Activated CD4-positive, alpha-beta T cell treated with anti-CD3 and anti-CD28 coated beads, Interleukin-2, amount 50 U/mL, for 48 hours (primary cell): ENCODE measurements at regions not wholly inside any gene's neighbourhood (a gene's known extent, or its start where the extent isn't known, plus 50 kb on each side); places are given as distances from the start of the nearest gene placed in this dataset.

Source experiments
- DNase-seq, 2 experiments: peaks; one replicate each; pipeline ENCODE4 v3.0.0-alpha.2; 2020

DNA sequence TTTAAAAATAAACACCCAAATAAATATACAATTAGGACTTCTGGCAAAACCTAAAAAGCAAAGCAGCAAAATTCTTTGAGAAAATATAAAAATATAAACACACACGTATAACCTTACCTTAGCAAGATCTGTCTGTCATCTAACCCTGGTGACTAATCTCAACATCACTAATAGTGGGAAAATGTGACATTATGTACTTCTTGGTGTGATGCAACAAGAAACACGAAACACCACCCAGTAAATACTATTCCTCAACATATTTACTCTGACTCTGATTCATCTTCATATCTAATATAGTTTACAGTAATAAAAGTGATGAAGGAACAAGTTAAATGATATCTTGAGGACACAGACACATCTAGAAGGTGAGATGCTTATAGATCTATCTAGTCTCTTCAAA, 332.6 kb upstream of the MANEA start:
- no peak for DNase-seq

DNA sequence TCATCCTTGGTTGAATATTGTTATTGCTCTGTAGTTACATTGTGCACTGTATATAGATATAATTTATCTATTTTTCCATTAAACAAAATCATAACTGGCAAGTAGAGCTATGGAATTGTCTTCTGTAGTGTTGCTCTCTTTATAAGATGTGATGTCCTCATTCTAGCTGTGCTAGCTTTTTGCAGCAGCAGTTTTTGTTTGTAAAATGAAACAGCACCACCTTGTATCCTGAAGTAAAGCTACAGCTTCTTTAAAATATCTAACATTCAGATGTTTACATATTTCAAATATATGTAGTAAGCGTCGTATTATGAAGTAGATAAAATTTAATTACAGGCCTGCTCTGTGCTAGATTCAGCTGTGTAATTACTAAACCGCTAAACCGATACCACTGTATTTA, 328.8 kb upstream of the MANEA start:
- DNase-seq = no peak

DNA sequence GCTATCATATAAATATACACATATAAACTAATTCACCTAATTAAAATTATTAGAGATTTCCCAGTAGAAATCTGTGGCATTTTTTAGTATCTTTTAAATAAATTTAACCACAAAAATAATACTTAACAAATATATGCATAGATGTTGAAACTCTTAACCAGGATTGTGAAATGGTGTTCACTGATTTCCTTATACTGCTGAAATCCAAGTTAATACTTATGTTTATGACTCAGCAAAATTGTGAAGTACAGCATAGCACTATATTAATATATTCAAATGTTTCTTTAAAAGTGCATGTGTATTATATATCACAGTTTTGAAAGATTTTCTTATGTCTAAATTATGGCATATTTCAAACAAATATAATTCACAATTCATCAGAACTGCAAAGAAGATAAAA, 328.2 kb upstream of the MANEA start:
- DNase-seq = no peak

DNA sequence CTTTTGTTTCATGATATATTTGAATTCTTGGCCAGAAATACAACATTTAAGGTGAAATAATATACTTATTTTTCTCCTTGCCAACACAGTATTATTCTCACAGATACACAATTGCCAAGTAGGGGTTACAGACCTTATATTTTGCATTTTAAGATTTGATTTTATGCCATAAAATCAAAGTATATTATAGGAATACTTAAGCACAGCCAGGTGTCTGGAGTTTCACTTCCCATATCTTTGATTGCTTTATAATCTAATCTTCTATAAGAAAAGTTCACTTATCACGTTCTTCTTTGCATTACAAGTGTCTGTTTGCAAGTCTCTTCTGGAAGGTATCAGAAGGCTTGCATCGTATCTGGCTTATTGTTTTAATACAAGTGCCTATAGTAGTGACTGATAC, 327.7 kb upstream of the MANEA start:
- DNase-seq = no peak

DNA sequence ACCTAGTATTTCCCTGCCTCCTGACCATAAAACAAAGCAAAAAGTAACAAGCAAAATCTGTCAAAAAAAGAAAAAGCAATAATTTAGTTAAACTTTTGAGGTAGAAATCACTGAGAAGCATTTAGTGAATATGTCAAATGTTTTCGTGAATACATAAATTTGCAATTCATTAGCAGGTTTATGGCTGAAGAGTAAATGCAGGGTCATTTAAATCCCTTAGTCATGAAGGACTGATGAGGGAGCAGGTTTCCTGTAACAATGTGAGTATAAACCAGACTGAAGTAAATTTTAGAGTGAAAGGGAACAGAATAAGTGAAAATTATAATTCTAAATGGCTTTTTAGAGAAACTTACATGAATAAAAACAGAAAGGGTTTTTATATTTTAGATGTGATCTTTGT, 313.5 kb upstream of the MANEA start:
- DNase-seq = no peak

DNA sequence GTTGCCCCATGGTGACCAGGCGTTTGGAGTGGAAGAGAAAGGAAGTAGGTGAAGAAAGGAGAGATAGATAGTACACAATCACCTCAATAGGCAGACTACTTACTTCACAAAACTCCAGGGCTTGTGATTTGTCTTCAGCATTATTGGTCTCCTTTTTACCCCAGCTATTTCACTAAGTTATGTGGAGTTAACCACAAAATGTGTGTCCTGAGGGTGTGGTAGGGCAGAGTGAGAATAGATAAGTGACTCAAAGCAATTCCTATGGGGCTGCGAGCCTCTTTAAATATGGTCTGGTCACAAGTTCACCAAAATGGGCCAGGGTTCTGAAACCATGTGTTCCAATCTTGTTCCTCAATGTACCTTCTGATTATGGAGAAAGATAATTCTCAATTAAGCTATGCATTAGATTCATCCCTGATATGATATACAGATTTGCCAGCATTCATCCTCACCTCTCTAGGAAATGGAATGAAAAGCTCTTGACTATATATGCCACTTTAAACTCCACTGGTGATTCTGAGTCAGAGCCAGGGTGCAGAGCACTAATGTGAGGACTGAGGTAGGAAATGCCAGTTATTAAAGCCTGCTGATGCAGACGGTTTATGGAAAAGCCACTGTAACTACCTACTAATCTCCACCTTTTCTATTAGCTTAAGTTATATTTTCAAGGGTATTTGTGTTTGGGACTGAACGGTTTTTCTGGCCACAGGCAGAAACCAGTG, 310.6 kb upstream of the MANEA start:
- DNase-seq = no peak

DNA sequence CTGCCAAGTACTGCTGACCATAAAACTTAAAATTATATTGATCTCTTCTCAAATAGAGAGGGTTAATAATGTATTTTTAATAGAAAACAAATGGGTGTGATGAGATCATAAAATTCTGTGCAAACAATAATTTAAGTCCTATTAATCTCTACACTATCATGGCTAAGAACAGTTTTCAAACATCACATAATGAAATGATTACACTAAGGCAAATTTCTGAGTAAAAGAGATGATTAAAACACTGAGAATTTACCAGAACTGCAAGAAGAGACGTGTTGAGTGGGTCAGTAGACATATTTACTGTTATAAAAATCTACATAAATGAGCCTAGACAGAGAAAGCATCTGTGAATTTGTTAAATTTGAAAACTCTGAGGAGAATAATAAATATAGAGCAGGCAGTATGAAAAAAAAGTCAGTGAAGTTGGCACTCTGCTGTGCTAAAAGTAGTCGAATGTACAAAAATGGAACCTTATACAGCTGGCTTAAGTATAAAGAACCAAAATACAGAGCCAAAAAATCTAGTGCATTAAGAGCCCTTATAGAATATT, 302.6 kb upstream of the MANEA start:
- DNase-seq = no peak

DNA sequence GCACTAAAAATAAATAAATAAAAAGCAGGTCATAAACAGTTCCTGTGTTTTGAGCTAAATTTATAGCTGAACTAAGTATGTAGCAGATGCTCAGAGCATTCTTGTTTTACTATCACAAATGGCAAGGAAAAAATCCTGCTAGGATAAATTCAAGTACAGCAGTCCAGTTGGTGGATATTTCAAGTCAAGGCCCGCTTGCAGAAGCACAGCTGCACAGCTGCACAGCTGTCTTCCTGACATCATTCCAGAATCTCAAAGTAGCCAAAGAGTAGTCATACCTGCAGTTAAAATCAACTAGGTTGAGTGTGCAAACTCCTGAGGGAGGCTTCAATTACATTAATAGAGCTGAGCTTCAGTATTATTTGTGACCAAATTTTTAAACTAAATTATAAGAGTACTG, 297.7 kb upstream of the MANEA start:
- no peak for DNase-seq

DNA sequence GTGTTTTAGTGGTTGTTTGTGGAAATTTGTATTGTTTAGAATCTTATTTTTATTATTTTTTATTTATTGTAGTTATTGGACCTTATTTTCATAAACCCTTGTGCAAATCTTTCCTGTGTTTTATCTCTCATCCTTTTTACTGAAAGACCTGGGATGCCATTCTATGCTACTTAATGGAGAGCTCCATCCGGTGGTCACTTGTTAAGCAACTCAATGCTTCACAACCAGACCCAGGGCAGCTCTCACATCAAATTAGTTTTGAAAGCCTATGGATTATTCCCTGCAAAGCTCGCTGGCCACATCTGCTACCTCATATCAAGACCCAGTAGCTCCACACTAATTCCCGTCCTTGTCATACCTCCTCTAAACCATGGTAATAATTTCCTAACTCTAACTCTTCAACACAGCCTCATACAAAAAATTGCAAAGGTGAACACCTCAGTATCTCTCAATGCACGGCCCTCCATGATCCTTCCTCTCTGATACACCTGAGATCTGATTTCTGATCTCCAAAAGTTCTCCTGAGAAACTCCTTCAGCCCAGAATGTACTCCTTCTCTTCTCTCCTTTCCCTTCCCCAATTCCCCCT, 296.6 kb upstream of the MANEA start:
- no peak for DNase-seq

DNA sequence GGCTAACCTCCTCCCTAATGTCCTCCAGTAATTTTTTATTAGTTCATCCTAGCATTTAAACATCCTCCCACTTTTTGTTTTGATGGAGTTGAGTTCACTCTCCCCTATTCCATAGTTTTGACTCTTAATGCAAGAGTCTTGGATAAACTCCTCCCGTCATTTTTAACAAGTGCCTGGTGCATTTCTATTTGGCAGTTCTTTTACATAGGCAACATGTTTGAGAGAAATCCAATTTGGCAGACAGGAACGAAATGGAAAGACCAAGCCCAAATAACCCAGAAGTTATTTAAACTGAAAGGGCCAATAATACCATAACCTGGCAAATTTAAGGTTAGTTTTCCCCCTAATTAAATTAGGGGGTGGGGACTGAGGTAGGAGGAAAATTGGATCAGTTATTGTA, 291.5 kb upstream of the MANEA start:
- no peak for DNase-seq

DNA sequence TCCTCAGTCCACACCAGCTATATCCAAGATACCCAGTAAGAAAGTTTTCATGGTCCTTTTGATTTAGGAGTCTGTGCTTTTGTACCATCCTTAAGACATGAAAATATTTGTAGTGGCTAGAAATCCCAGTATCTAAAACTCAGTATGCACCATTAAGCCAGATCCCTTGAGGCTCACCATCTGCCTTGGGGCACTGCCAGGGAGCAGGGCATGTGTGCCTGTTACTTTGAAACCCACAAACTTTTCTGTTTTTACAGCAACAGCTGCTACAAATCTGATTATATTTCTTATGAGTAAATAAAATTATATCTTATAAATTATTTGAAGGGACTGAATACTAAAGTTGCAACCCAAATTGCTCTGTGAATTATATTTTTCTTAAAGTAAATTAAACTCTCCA, 290.5 kb upstream of the MANEA start:
- DNase-seq = no peak

DNA sequence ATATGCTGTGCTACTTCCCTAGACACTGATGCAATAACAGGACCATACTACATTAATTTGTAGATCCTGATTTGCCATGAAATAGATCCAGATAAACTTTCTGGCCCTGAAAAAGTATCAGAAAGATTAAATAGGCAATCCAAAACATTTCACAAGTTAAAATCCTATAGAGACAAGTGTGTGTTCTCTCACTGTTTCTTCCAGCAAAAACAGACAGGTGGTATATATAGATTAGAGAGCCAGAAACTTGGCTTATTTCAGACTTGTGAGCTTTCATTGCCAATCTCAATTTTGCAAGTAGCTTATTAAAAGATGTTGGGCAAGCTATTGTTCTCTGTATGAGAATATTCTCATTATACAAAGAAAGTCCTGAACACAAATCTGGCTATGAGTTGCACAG, 289.1 kb upstream of the MANEA start:
- no peak for DNase-seq

DNA sequence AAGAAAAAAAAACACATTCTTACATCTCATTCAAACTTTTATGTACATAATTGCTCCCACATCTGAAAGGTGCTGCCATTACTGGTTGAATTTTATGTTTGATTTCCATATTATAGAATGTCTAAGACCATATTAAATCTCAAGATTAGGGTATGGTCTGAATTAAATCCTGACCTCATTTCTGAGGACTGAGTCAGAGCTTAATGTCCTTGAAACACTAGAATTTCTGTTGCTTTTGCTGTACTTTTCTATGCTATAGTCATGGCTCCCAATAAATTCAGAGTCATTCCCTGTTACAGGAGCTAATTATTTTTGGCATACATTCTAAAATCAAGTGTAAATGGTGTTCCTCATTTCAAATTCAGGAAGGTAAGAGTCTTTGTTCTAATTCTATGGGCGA, 285.3 kb upstream of the MANEA start:
- no peak for DNase-seq

DNA sequence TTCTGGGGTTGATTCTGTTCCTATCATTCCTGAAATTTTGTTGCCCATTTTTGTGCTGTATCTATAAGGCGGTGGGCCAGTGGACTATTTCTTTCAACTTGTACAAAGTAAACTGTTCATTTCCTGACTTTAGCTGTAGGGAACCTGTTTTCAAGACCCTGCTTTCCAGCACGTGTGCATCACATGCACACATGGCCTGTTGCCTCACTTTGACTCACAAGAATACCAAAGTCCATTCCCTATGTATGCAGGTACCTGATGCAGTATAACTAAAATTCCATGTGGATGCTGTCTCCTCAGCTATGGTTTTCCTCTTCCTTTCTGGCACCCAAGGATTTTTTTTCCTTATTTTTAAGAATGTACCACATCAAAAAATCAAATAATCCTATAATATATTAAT, 284.1 kb upstream of the MANEA start:
- DNase-seq = no peak

DNA sequence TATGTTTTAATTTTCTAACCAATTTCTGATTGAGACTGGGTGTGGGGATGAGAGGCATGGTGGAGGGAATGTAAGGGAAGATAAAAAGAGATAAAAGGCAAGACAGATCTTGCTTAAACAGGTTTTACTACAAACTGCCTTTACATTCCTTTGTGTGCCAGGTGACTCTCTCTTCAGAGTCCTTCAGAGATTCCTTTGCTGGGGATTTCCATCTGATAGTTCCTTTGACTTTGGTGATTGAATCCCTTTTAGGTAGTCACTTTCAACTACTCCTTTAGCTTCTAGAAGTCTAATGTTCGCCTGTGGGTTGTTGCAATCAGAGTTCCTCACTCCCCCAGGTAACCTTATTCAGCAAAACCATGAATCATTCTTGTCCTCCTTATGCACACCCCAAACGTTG, 283.3 kb upstream of the MANEA start:
- no peak for DNase-seq

DNA sequence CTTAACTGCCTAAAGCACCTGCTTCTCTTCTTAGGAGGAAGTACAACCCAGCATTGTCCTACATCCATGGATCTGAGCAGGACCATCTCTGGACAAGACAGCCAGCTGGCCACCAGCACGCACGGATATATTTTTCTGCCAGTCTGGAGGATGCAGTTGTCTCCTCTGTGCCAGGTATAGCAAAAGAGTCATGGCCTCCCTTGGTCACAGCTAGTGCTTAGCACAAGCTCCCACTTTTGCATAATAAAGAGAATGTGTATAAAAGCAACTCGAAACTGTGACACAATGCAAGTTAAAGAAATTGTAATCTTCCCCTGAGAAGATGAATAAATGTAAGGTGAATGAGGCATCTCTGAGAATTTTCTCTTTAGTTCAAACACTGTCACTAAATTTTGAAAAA, 267.8 kb upstream of the MANEA start:
- DNase-seq = no peak

DNA sequence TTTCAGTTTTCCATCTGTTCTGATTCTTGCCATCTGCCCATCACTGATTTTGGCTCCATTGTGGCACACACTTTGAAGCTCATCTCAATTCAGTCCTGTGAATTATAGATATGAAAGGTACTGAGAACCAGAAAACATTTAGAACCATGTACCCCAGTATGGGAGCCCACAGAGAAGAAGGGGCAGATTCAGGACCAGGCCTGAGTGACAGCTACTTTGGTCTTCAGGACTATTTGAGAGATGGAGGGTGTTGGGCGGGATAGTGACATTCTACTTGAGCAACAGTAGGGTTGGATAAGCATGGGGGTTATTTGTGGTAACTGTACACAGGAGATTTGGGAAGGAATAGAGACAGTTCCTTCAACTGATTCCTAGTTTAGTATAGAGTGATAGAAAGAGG, 259.2 kb upstream of the MANEA start:
- DNase-seq = no peak

DNA sequence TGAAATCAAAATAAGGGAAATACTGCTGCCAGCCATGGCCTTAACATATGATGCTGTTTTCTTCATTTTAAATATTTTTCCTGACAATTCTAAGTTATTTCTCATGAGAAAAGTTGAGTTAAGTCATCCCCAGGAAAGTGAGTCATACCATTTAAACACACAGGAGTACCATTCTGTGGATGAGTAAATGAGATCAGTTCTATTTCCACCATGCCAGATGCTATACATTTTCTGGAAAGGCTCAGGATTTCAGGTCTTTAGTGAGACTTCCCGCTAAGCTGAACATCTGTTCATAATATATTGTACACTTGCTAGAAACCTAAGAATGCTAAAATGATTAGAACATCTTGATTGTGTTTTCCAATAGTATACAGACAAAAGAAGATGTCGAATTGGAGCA, 256.2 kb upstream of the MANEA start:
- no peak for DNase-seq

DNA sequence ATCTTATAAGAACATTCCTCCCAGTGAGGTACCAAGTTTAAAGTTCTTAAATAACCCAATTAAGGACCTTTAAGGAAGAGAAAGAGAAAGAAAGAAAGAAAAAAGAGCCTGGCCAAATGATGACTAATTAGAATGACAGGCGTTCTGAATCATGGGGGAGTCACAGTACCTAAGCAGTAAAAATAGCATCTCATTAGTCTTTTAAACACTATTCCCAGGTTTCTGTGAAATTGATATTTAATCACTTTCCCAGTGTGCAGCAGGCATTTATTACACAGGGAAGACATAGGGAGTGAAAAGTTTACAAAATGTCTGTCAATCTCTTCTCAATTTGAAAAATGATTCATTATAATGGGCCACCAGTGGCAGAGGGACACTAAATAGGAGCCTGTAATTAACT, 251.4 kb upstream of the MANEA start:
- no peak for DNase-seq

DNA sequence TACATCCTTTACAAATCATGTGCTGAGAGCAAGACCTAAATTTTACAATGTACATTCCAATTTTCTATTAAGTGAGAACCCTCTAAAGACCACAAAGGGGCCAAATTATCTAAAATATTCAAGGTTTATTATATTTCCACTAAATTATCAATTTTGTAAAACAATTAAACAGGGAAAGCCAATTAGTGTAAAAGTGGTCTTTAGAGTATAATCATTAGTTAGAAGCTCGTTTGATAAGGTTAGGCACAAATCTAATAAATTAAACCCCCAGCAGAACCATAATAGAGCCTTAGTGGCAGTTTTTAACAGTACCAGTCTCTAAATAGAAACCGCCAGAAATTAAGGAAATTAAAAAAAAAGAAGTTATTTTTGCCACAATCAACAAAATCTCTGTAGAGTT, 249.1 kb upstream of the MANEA start:
- no peak for DNase-seq

DNA sequence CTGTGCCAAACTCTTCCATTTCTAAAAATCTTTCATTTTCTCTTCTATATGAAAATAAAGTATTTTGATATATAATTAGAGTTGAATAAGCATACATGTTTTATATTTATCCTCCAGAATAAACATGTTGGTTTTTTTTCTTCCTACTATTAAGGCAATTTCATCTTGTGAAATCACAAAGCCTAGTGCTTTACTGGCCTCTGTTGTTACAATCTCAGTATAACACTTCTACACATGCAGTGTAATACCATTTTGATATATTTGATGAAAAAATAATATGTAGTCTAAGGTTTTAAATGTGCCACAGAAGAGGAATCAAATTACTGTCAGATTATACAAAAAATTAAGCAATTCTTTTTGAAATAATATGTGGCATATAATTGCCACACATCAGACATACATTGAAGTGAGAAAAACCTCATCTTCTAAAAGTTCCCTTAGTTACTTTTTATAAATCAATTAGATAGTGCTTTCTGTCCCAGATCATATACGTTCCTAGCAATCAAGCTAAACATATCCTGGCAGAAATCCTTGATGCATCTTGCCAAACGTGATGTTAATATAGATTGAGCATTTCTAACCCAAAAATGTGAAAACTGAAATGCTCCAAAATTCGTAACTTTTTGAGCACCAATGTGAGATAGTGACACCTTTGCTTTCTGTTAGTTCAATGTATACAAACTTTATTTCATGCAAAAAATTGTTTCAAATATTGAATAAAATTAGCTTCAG, 225.1 kb upstream of the MANEA start:
- DNase-seq = no peak

DNA sequence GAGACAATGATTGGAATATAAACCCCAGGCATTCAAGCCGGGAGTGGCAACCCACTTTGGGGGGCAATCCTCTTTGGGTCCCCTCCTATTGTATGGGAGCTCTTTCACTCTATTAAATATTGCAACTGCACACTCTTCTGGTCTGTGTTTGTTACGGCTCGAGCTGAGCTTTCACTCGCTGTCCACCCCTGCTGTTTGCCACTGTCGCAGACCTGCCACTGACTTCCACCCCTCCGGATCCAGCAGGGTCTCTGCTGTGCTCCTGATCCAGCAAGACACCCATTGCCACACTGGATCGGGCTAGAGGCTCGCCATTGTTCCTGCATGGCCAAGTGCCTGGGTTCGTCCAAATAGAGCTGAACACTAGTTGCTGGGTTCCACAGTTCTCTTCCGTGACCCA, 222.8 kb upstream of the MANEA start:
- no peak for DNase-seq

DNA sequence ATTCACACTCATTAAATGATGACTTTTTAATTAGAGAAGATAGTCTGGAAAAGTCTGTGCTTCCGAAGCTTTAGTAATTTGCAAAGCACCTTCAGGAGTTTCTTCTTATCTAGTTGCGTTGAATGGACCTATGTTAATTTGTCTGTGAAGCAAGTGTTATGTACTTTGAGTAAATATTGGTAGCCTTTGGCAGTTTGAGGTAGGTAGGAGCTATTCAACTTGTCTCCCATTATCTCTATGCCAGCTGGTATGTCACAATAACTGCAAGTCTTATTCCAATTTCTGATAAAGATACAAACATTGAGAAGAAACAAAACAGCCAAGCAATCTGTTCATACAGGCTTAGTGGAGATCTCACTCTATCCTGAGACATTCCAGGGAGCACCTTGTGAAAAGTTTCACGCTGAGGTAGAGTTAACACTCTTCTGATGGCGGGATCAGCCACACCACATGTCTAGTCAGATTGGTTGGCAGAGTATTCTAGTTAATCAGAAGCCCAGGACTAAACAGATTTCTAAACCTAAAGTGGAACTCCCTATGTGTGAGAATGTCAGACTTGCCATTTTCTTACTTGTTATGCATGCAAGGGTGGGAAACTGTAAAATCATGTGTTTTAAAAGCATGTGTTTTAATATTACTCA, 219.8 kb upstream of the MANEA start:
- DNase-seq = no peak
